Cardiac fibroblast (primary cell): ENCODE measurements at regions not wholly inside any gene's neighbourhood (a gene's known extent, or its start where the extent isn't known, plus 50 kb on each side); places are given as distances from the start of the nearest gene placed in this dataset.

Experiments
- DNase-seq, 2 donors: peaks; one replicate each; pipeline versions ENCODE4 v3.0.0 to v3.0.0-alpha.2; 2010; ENCODE audit warnings: low read depth in 2 of 2
- H3K4me3 ChIP-seq, 2 donors: replicated peaks in 1 of 2; 1 replicate in 1 of 2; 2 replicates in 1 of 2; pipeline ENCODE4 v1.5.1; 2011; ENCODE audit warnings: low read depth in 2 of 2, low read length in 2 of 2, mild to moderate bottlenecking in 2 of 2, moderate library complexity in 1 of 2
- CTCF ChIP-seq: IDR thresholded peaks from one replicate; pipeline ENCODE4 v1.5.1; 2011; ENCODE audit warnings: low read depth, mild to moderate bottlenecking, low read length, inconsistent platforms

DNA sequence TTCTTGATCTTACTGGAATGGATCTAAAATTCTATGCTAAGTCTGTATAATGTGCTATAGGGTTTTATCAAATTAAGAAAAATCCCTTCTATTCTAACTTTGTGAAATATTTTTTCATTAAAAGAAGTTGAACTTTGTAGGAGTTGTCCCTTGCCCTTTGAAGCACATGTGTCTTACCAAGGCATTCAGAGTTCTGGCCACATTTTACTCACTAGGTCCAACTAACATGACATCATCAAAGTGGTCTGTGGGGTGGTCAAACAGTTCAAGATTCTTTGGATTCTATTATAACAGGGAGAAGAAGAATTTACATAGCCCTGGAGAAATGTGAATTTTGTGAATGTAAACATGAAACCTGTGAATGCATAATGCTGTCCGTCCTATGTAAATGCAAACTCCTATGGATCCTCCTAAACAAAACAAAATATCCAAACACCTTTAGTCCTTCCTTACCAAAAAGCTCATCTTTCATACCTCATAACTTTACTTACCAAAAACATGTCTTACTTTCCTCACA, 88.7 kb downstream of the EBNA1BP2 start:
- no peak for DNase-seq
- TF ChIP-seq CTCF = no peak
- H3K4me3 ChIP-seq = no peak overlapping the region

DNA sequence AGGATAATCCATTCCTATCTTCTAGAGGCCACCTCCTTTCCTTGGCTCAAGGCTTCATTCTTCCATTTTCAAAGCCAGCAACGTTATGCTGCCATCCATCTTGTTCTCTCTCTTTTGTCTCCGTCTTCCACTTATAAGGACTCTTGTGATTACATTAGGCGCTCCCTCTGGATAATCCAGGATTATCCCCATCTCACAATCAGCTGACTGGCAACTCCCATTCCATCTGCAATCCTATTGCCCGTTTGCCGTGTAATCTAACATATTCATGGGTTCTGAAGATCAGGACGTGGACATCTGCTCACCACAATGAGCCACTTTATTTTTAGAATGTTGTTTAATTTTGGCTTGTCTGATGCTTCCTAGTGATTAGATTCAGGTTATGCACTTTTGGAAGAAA, 89.3 kb downstream of the EBNA1BP2 start:
- TF ChIP-seq CTCF = no peak
- no peak for DNase-seq
- H3K4me3 ChIP-seq = no peak overlapping the region

DNA sequence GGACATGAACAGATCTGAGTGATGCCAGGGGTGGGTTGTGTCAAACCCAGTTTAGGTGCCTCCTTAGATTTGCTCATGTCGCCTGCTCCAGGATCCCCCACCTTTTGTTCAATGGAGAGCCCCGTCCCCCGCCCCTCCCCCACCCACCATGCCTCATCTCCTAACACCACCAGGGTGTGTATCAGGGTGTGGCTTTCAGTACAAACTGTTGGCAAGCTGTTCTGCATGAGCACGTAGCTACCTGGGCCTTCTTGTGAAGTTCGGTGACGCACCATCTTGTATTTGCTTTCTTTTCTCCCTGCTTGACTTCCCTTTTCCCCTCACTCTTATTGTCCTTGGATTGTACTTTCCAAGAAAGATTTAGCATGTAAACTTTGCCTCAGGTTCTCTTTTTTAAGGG, 94.8 kb downstream of the EBNA1BP2 start:
- no peak for TF ChIP-seq CTCF
- no peak for DNase-seq

DNA sequence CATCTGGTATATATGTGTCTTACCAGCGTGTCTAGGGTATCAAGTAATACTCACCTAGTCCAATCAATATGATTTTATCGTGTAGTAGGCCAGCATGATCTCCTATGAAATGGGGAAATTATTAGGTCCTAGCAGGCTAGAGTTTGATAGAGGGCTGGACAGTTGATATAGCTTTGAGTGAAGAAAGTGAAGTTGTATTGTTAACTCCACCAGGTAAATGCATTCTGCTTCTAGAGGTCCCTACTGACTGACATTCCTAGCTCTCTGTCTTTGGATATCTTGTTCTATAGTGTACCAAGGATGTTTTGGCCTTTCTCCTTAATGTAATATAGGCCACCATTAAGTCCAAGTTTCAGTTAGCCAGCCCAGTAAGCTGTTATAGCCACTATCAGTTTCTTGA, 97.4 kb downstream of the EBNA1BP2 start:
- no peak for DNase-seq
- no peak for TF ChIP-seq CTCF
- no peak overlapping the region for H3K4me3 ChIP-seq

More for the DNA sequence above, 94.8 kb downstream of the EBNA1BP2 start:
- no peak overlapping the region for H3K4me3 ChIP-seq

DNA sequence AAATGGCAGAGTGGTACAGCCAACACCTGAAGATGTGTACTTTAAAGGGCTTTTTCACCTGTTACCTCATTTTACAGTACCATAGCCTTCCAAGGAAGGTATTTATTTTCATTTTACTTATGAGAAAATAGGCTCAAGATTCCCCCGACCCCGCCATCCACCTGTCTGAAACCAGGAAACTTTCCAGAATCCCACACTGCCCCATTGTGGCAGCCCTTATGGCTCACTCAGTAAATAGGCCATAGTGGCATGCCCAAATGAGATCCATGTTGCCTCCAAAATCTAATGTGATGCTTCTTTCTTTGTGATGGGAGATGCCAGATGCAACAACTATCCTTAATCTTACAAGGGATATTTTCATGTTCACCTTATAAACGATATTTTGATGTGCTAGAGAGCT, 97.8 kb downstream of the EBNA1BP2 start:
- H3K4me3 ChIP-seq = no peak overlapping the region
- TF ChIP-seq CTCF = no peak
- DNase-seq = no peak

- H3K4me3 ChIP-seq = no peak overlapping the region
- DNase-seq = peak; percentile 83
- peak; percentile 73 for TF ChIP-seq CTCF
Observed at GRCh38 chr1:43073490-43074230, 98.4 kb downstream of the EBNA1BP2 start.

- no peak for TF ChIP-seq CTCF
- no peak overlapping the region for H3K4me3 ChIP-seq
- DNase-seq = no peak
Observed at GRCh38 chr1:43072314-43072713, 99.8 kb downstream of the EBNA1BP2 start.
